ACC112 (cell line): ENCODE measurements at regions not wholly inside any gene's neighbourhood (a gene's known extent, or its start where the extent isn't known, plus 50 kb on each side); places are given as distances from the start of the nearest gene placed in this dataset.
"Not testable (repeated sequence)": the region's sequence is repeated elsewhere in the genome, so short reads cannot be mapped to it uniquely, and the experiment has no call there.

Source experiments
- H2AFZ ChIP-seq: fragments of 200-600 bp; sonication (generic); one replicate; pipeline ENCODE4 v1.6.0; 2017; ENCODE audit warnings: antibody characterized with exemption, low read length; ENCODE audit not compliant: unreplicated experiment
- H3K27ac ChIP-seq: fragments of 200-600 bp; sonication (generic); 2 replicates; pipeline ENCODE4 v1.5.1; 2014; ENCODE audit warnings: low read depth, mild to moderate bottlenecking, antibody characterized with exemption, low read length, moderate library complexity
- H3K27me3 ChIP-seq: fragments of 200-600 bp; sonication (generic); 2 replicates; pipeline ENCODE4 v1.6.1; 2014; ENCODE audit warnings: mild to moderate bottlenecking, antibody characterized with exemption, low read length, moderate library complexity, mixed read lengths; ENCODE audit not compliant: insufficient read depth
- H3K36me3 ChIP-seq: fragments of 200-600 bp; sonication (generic); 2 replicates; pipeline ENCODE4 v1.6.1; 2016; ENCODE audit warnings: mild to moderate bottlenecking, antibody characterized with exemption, low read length, moderate library complexity, mixed read lengths; ENCODE audit not compliant: insufficient read depth
- H3K4me1 ChIP-seq: fragments of 200-600 bp; sonication (generic); one replicate; pipeline ENCODE4 v1.6.1; 2016; ENCODE audit warnings: low read length, mixed read lengths; ENCODE audit not compliant: insufficient read depth, unreplicated experiment, control insufficient read depth
- H3K4me3 ChIP-seq: fragments of 200-600 bp; sonication (generic); 2 replicates; pipeline ENCODE4 v1.5.1; 2014; ENCODE audit warnings: mild to moderate bottlenecking, low read depth, low read length
- H3K79me2 ChIP-seq: fragments of 200-600 bp; sonication (generic); one replicate; pipeline ENCODE4 v1.6.0; 2016; ENCODE audit warnings: low read length; ENCODE audit not compliant: control insufficient read depth, unreplicated experiment, insufficient read depth

DNA sequence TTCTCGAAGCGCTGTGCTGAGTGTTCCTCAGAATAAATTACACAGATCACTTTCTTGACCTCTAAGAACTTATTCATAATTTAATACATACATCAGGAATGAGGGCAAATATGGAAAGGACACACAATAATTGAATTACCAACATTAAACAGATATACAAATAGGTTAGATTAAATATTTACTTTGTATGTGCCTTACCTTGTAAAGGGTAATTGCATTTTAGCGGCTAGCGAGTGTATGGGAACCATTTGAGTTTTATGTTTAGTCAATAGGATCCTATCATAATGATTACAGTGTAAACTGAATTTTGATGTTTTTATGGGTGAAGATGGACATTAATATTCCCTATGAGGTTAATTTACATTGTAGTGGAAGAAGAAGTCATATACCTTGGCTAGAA, 1187.1 kb upstream of the WWC1 start:
- no peaks in the 10 kb centered on the region for H3K36me3 ChIP-seq

DNA sequence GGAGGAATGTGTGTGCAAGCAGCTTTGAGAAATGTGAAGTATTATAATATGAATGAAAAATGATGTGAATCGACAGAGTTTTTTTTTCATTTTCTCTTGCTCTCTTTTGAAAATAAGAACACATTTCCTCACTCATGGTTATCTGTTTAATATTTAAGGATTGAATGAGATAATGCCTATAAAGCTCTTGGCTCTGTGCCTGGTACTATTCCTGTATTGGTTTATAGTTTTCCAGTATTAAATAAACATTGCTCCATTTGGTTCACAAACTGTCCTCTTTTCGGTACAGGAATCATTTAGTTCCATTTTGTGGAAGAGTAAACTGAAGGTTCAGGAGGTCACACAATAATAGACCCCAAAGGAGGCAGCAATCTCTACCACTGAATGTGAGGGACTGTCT, 1185.5 kb upstream of the WWC1 start:
- H3K79me2 ChIP-seq = no peaks in the 10 kb centered on the region
- H3K4me1 ChIP-seq = no peaks in the 10 kb centered on the region
- no peak overlapping the region for H2AFZ ChIP-seq
- H3K4me3 ChIP-seq = no peak overlapping the region
- no peak overlapping the region for H3K27ac ChIP-seq
- no peaks in the 10 kb centered on the region for H3K27me3 ChIP-seq
- H3K36me3 ChIP-seq = no peaks in the 10 kb centered on the region

More for the DNA sequence above, 1187.1 kb upstream of the WWC1 start:
- no peaks in the 10 kb centered on the region for H3K79me2 ChIP-seq
- H3K27ac ChIP-seq = no peak overlapping the region
- no peak overlapping the region for H2AFZ ChIP-seq
- H3K4me1 ChIP-seq = no peaks in the 10 kb centered on the region
- no peak overlapping the region for H3K4me3 ChIP-seq
- H3K27me3 ChIP-seq = no peaks in the 10 kb centered on the region

GRCh38 chr5:167107684-167108083, 1183.8 kb upstream of the WWC1 start:
- H3K27ac ChIP-seq = no peak overlapping the region
- H3K36me3 ChIP-seq = no peaks in the 10 kb centered on the region
- no peaks in the 10 kb centered on the region for H3K79me2 ChIP-seq
- H3K4me3 ChIP-seq = no peak overlapping the region
- H2AFZ ChIP-seq = no peak overlapping the region
- H3K27me3 ChIP-seq = no peaks in the 10 kb centered on the region
- H3K4me1 ChIP-seq = no peaks in the 10 kb centered on the region

DNA sequence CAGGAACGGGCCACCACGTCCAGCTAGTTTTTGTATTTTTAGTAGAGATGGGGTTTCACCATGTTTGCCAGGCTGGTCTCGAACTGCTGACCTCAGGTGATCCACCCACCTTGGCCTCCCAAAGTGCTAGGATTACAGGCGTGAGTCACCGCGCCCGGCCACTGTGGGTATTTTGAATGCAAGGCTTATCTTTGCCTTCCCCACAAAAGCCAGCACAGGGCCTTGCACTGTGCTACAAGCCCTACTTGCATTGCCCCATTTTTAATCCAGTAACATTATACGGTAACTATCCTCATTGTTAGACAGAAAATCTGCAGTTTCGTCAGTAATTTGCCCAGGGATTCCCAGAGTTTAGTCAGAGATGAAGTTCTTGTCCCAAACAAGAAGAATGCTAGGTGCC, 1183.2 kb upstream of the WWC1 start:
- H3K27me3 ChIP-seq, H3K4me3 ChIP-seq, H3K4me1 ChIP-seq, H3K36me3 ChIP-seq, H3K79me2 ChIP-seq, H2AFZ ChIP-seq, H3K27ac ChIP-seq: not testable (repeated sequence)

- no peak overlapping the region for H3K4me3 ChIP-seq
- no peak overlapping the region for H3K27ac ChIP-seq
- no peaks in the 10 kb centered on the region for H3K27me3 ChIP-seq
- H2AFZ ChIP-seq = no peak overlapping the region
- no peaks in the 10 kb centered on the region for H3K79me2 ChIP-seq
- H3K36me3 ChIP-seq = no peaks in the 10 kb centered on the region
- H3K4me1 ChIP-seq = no peaks in the 10 kb centered on the region
These were observed 1178.9 kb upstream of the WWC1 start for GRCh38 chr5:167112556-167112955.

GRCh38 chr5:167122267-167122666, 1169.2 kb upstream of the WWC1 start:
- H3K4me1 ChIP-seq = no peaks in the 10 kb centered on the region
- H3K27me3 ChIP-seq = no peaks in the 10 kb centered on the region
- H3K4me3 ChIP-seq = no peak overlapping the region
- H2AFZ ChIP-seq = no peak overlapping the region
- no peaks in the 10 kb centered on the region for H3K36me3 ChIP-seq
- no peaks in the 10 kb centered on the region for H3K79me2 ChIP-seq
- no peak overlapping the region for H3K27ac ChIP-seq

DNA sequence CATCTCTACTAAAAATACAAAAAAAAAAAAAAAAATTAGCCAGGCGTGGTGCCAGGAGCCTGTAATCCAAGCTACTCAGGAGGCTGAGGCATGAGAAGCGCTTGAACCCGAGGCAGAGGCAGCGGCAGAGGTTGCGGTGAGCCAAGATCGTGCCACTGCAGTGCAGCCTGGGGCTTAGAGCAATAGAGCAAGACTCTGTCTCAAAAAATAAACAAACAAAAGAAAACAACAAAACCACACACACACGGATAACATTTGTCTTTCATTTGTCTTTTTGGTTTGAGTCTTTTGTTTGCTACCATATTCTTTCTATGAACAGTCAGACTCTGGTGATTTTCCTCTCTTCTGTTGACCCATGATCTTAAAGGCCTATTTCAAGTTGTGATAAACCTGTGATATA, 1168.3 kb upstream of the WWC1 start:
- Histone ChIP-seq H3K36me3 (no peaks in the 10 kb centered on the region), H3K79me2 (no peaks in the 10 kb centered on the region), H3K4me3 (no peak overlapping the region), H2AFZ (no peak overlapping the region), H3K27ac (no peak overlapping the region), H3K4me1 (no peaks in the 10 kb centered on the region), H3K27me3 (no peaks in the 10 kb centered on the region)

DNA sequence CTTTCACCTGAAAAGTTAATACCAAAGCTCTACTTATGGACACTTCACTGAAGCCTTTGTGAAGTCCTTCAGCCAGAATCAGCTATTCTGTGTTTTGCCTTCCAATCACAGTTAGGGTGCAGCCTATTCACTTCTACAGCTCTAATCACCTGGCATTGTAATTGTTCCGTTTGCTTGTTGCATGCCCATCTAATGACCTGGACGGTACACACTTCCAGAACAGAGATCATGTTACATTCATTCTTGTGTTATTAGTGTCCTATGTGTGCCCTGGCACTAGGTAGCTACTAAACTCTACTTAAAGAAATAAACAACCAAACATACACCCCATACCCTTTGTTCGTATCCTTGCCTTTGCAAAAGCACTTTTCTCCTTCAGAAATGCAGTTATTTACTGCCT, 1162.9 kb upstream of the WWC1 start:
- Histone ChIP-seq H3K27ac (no peak overlapping the region), H3K79me2 (no peaks in the 10 kb centered on the region), H3K4me3 (no peak overlapping the region), H2AFZ (no peak overlapping the region), H3K4me1 (no peaks in the 10 kb centered on the region), H3K27me3 (no peaks in the 10 kb centered on the region), H3K36me3 (no peaks in the 10 kb centered on the region)

- Histone ChIP-seq H3K79me2 (no peaks in the 10 kb centered on the region), H2AFZ (no peak overlapping the region), H3K4me1 (no peaks in the 10 kb centered on the region), H3K36me3 (no peaks in the 10 kb centered on the region), H3K4me3 (no peak overlapping the region), H3K27me3 (no peaks in the 10 kb centered on the region), H3K27ac (no peak overlapping the region)
These were observed 1150.7 kb upstream of the WWC1 start for GRCh38 chr5:167140548-167141291.

GRCh38 chr5:167143716-167144115, 1147.7 kb upstream of the WWC1 start:
- H3K27me3 ChIP-seq = no peaks in the 10 kb centered on the region
- no peak overlapping the region for H2AFZ ChIP-seq
- no peak overlapping the region for H3K27ac ChIP-seq
- H3K79me2 ChIP-seq = no peaks in the 10 kb centered on the region
- H3K4me1 ChIP-seq = no peaks in the 10 kb centered on the region
- H3K4me3 ChIP-seq = no peak overlapping the region
- no peaks in the 10 kb centered on the region for H3K36me3 ChIP-seq

DNA sequence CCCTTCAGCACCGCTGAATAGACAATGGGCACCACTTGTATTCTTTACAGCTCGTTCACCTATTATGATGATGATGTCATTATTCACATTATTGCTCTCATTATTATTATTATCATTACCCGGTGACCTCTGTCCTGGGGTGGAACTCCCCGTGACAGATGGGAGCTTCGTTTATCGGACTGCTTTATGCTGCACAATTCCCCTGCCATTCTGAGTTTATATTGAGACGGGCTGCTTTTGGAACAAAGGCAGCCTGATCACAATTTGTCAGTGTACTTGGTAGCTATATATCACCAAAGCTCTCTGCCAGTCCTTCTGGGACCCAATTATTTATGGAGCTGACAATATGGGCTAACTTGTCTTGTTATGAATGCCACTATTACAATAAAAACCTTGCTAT, 1145.6 kb upstream of the WWC1 start:
- no peaks in the 10 kb centered on the region for H3K4me1 ChIP-seq
- H3K27me3 ChIP-seq = no peaks in the 10 kb centered on the region
- no peaks in the 10 kb centered on the region for H3K79me2 ChIP-seq
- no peak overlapping the region for H3K27ac ChIP-seq
- H2AFZ ChIP-seq = no peak overlapping the region
- H3K4me3 ChIP-seq = no peak overlapping the region
- no peaks in the 10 kb centered on the region for H3K36me3 ChIP-seq
